ENCODE measurements at regions not wholly inside any gene's neighbourhood (a gene's known extent, or its start where the extent isn't known, plus 50 kb on each side); places are given as distances from the start of the nearest gene placed in this dataset.

- DNase-seq (ENCODE audit: low read depth, low spot score), result no peak
Observed at GRCh38 chr5:61823781-61824180, 482.2 kb upstream of the KIF2A start.

- no peak for DNase-seq (ENCODE audit: low read depth, low spot score)
Observed at GRCh38 chr5:61824396-61824795, 481.6 kb upstream of the KIF2A start.

- peak; percentile 18 for DNase-seq (ENCODE audit: low read depth, low spot score)
Observed at GRCh38 chr5:61827445-61827975, 478.5 kb upstream of the KIF2A start.

- no peak for DNase-seq (ENCODE audit: low read depth, low spot score)
Observed at GRCh38 chr5:61828856-61829255, 477.1 kb upstream of the KIF2A start.

- no peak for DNase-seq (ENCODE audit: low read depth, low spot score)
Observed at GRCh38 chr5:61831736-61832135, 474.3 kb upstream of the KIF2A start.

- no peak for DNase-seq (ENCODE audit: low read depth, low spot score)
Observed at GRCh38 chr5:61837788-61838187, 468.2 kb upstream of the KIF2A start.

- DNase-seq (ENCODE audit: low read depth, low spot score), result peak; percentile 51
Observed at GRCh38 chr5:61840361-61840760, 465.6 kb upstream of the KIF2A start.

- DNase-seq (ENCODE audit: low read depth, low spot score), result no peak
Observed at GRCh38 chr5:61842840-61843239, 463.2 kb upstream of the KIF2A start.

- DNase-seq (ENCODE audit: low read depth, low spot score), result no peak
Observed at GRCh38 chr5:61850696-61851095, 455.3 kb upstream of the KIF2A start.

GRCh38 chr5:61854531-61854930 is 451.5 kb upstream of the KIF2A start:
- no peak for DNase-seq (ENCODE audit: low read depth, low spot score)

GRCh38 chr5:61860978-61861377 is 445.0 kb upstream of the KIF2A start:
- DNase-seq (ENCODE audit: low read depth, low spot score), result no peak

GRCh38 chr5:61866930-61867329 is 439.1 kb upstream of the KIF2A start:
- peak; percentile 74 for DNase-seq (ENCODE audit: low read depth, low spot score)

GRCh38 chr5:61869333-61869732 is 436.7 kb upstream of the KIF2A start:
- no peak for DNase-seq (ENCODE audit: low read depth, low spot score)

GRCh38 chr5:61878471-61878870 is 427.5 kb upstream of the KIF2A start:
- no peak for DNase-seq (ENCODE audit: low read depth, low spot score)

- peak; percentile 88 for DNase-seq (ENCODE audit: low read depth, low spot score)
Observed at GRCh38 chr5:61881821-61882487, 424.1 kb upstream of the KIF2A start.

GRCh38 chr5:61882901-61883500 is 423.0 kb upstream of the KIF2A start:
- DNase-seq (ENCODE audit: low read depth, low spot score), result no peak

- DNase-seq (ENCODE audit: low read depth, low spot score), result peak; percentile 54
Observed at GRCh38 chr5:61884252-61884855, 421.7 kb upstream of the KIF2A start.

GRCh38 chr5:61886214-61886613 is 419.8 kb upstream of the KIF2A start:
- no peak for DNase-seq (ENCODE audit: low read depth, low spot score)

GRCh38 chr5:61887271-61887670 is 418.7 kb upstream of the KIF2A start:
- no peak for DNase-seq (ENCODE audit: low read depth, low spot score)

GRCh38 chr5:61894046-61894445 is 412.0 kb upstream of the KIF2A start:
- no peak for DNase-seq (ENCODE audit: low read depth, low spot score)

GRCh38 chr5:61896811-61897210 is 409.2 kb upstream of the KIF2A start:
- no peak for DNase-seq (ENCODE audit: low read depth, low spot score)

- no peak for DNase-seq (ENCODE audit: low read depth, low spot score)
Observed at GRCh38 chr5:61897251-61897650, 408.8 kb upstream of the KIF2A start.

GRCh38 chr5:61901997-61902396 is 404.0 kb upstream of the KIF2A start:
- DNase-seq (ENCODE audit: low read depth, low spot score), result no peak

All from astrocyte of the hippocampus (primary cell).